GM21423 (cell line): ENCODE measurements at regions not wholly inside any gene's neighbourhood (a gene's known extent, or its start where the extent isn't known, plus 50 kb on each side); places are given as distances from the start of the nearest gene placed in this dataset.
A peak's percentile ranks its signal among the peaks of the same experiment; 100 is the strongest.

Experiments used
- ATAC-seq: cut with Tn5 transposase; IDR thresholded peaks from one replicate; pipeline ENCODE4 v1.9.1; 2021; ENCODE audit warnings: mild to moderate bottlenecking, moderate library complexity; ENCODE audit not compliant: unreplicated experiment

GRCh38 chr20:11195899-11196558, 522.2 kb upstream of the JAG1 start:
- ATAC-seq = no peak

DNA sequence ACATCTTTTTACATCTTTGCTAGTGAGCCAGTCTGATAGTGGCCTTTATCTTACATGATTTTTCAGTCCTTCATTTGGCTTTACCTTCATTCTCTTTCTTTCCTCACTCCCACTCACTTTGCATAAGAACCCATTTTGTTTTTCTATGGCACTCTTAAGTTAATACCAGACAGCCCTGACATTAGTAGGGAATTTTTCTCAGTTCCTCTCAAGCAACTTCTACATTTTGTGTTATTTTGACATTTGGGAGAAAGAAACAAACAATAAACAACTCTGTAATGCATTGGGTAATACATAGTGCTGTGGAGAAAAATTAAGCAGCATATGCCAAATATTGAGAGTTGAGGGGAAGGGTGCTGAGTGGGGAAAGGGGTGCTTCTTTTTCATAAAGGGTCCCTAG, 524.1 kb upstream of the JAG1 start:
- ATAC-seq = no peak

- ATAC-seq = no peak
Measured at GRCh38 chr20:11200423-11200822, 526.6 kb upstream of the JAG1 start.

DNA sequence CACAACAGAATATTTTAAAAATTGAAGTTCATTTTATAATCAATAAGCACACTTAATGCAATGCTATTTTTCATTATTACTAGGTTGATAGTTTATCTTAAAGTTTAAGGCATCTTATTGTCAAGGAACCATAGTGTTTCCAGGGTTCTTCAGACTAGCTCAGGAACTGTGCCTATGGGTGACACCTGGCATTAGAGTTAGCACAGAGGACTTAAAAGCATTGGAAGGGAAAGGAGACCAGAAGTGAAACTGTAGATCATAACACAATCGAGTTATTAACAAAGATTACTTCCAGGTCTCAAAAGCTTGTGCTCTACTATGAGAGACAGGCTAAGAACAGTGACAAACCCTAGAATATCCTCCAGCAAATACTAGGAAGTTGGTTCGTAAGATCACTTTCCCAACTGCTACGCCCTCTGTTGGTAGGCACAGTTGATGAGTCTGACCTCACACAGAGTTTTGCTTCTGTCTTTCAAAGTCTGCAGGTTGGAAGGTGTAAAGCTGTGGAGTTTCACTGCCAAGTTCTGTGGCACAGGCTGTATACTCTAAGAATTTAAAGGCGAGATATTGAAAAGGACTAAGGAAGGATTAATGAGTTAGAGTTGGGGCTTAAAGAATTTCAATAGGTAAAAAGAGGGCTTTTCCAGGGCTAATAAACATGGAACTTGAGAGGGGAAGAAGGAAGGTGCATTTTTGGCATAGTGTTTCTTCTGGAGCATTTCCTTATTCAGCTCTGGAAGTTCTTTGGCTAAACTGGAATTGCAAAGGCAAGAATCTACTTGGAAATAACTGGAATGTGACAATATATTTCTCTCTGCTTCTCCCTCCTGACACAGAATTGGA, 531.3 kb upstream of the JAG1 start:
- peak; percentile 88 for ATAC-seq

- ATAC-seq = no peak
Measured at GRCh38 chr20:11205769-11206362, 532.1 kb upstream of the JAG1 start.

DNA sequence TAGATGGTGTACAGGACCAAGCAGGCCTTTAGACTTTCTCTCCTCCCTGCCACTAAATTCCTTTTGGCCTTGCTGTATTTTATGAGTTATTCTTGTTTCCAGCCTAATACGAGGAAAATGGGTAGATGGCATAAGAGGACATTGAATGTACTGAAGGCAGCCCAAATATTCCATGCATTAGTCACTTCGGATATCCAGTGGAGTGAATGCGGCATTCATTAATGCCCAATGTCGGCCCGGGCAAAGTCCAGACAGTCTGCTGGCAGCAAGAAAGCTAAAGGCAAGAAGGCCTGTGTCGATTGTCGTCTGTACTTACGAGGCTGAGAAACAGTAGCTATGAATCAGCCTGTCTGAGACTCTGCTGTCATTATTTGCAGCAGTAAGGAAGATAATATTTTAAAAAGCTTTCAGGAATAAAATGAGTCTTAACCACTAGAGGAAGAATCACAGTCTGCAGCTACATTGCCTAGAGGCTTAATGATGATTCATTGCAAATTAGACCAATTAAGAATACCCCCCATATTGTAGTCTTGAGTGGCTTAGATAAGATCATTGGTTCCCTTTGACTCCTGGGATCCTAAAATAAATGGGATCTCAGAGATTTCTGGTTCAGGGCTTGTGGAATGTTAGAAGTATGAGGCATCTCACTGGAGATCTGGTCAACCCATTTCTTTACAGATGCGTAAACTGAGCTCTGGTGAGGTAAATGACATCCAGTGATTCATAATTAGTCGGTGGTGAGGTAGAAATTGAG, 534.1 kb upstream of the JAG1 start:
- no peak for ATAC-seq

- ATAC-seq = no peak
Measured at GRCh38 chr20:11210611-11211010, 536.8 kb upstream of the JAG1 start.

DNA sequence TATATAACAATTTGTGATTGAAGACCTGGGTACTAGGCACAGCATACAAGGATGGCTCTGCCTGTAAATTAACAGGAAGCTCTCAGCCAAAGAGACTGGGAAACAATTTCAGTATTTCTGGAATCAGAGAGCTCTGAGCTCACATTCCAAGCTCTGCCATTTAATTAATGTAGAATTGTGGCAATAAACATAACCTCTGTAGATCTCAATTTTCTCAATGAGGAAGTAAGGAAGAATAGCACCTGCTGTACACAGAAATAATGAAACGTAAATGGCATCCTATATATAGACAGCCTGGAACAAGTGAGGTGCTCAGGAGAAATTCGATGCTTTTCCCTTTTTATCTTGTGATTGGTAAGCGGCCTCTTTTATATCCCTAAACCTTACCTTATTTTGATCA, 538.5 kb upstream of the JAG1 start:
- no peak for ATAC-seq

GRCh38 chr20:11212902-11213301, 539.1 kb upstream of the JAG1 start:
- ATAC-seq = no peak

- ATAC-seq = no peak
Measured at GRCh38 chr20:11214256-11214840, 540.5 kb upstream of the JAG1 start.

- no peak for ATAC-seq
Measured at GRCh38 chr20:11216451-11217314, 542.9 kb upstream of the JAG1 start.

DNA sequence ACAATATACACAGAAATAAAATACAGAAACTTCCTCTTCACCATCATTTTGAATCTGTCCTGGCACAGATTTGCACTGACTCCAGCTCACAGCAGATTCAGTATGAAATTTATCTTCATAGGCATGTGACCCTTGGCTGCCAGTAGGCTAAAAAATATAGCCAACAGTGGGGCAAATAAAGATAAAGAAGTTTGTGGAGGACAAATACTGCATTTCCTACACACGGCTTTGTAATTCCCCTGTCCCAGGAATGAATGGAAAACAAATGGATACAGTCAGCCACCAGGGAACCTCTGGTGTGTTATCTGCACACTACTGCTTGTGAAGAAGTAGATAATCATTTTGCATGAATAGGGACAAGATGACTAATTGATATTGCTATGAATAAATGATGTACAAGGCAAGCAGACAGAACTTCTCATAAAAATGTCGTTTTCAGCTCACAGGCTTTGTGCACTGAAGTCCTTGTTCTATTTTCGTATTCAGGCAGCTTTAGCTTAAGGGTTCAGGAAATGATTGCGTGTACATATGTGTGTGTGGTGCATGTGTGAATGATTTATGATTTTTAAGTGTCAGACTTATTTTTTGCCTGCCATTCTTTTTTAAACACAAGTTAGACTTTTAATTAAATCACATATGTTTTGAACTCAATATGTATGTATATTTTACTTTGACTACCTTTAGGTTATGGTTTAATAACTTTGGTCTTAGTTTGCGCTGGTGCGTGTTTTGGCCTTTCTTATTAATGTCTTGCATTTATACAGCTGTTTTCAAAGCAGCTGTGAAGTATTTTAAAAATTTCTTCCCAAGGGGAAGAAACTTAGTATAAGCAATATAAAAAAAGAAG, 543.8 kb upstream of the JAG1 start:
- ATAC-seq = no peak

DNA sequence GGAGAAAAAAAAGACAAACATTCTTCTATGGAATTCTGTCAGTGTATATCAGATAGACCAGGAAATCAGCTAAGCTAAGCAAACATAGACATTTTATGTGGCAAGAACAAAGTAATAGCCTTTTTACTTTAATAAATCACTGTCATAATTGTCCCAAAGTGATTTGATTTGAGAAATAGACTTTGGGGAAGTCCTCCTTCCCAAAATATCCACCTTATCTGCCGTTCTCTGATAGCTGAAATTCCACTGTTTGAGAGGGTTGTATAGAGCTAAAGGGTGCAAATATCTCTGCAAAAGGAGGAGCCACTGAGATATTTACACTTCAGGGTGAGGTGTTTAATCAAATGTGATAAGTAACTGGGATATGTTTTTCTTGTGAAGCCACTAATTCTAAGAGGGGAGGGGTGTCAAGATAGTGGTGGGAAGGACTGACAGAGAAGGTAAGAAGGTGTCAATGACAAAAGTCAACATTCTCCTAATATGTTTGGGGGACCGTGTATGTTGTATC, 544.4 kb upstream of the JAG1 start:
- no peak for ATAC-seq

DNA sequence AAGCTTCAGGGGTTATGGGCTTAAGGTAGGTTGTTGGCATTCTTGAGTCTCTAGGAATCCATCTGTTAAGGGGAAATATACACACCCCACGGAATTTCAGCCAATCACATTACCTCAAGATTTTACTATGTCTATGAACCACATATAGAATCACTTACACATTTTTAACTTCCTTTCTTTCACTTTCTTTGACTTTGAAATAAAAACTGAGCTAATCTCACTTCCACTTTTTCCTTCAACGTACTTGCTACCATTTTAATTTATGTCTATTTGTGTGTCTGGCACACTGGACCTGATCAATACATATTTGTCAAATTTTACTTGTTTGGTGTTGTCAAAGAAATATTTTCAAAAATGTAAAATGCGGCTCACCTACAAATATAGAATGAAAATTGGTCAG, 545.4 kb upstream of the JAG1 start:
- ATAC-seq = no peak

GRCh38 chr20:11221046-11221445, 547.2 kb upstream of the JAG1 start:
- ATAC-seq = no peak

DNA sequence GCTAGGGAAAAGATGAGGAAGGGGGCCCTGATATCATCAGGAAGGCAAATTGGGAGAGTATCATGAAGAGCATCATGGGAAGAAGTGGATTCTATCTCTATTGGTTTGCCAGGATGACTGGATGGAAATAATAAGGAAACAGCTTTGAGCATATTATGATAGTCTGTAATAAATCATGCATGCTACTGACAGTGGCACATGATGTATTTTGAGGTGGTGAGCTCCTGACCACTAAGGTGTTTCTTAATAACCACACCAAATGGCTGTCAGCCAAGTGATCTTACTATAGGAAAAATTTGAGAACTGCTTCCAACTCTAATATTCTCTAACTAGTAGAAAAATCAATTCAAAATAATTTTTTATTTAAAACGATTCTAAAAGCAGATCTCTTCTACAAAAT, 548.4 kb upstream of the JAG1 start:
- ATAC-seq = no peak

GRCh38 chr20:11227602-11228001, 553.8 kb upstream of the JAG1 start:
- no peak for ATAC-seq

DNA sequence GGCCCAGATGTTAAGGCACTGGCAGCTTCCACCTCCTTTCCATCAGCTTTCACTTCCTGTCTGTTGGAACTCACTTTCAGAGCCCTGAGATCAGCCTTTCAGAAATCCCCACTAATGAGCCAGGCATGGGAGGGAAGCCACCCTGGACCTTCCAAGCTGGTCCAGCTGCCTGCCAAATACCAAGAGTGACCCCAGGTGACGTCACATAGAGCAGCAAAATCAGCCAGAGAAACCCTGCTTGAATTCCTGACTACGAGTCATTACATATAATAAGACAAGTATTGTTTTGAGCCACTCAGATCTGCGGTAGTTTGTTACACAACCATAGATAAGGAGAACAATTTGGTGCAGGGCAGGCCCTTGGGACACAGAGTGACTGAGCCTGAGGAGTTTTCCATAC, 556.0 kb upstream of the JAG1 start:
- no peak for ATAC-seq

GRCh38 chr20:11230999-11231398, 557.2 kb upstream of the JAG1 start:
- no peak for ATAC-seq
